Transverse colon (tissue), 4 donors: ENCODE measurements at regions not wholly inside any gene's neighbourhood (a gene's known extent, or its start where the extent isn't known, plus 50 kb on each side); places are given as distances from the start of the nearest gene placed in this dataset.
A peak's percentile ranks its signal among the peaks of the same experiment; 100 is the strongest.

ENCODE experiments used
- DNase-seq: peaks from one replicate; pipeline ENCODE4 v3.0.0-alpha.2; 2019
- H3K27ac ChIP-seq, 4 donors: fragments of 200-600 bp; sonication (generic); 2 replicates each; pipeline ENCODE4 v1.5.1; 2016 to 2018; ENCODE audit warnings: inconsistent platforms in 4 of 4
- H3K27me3 ChIP-seq: fragments of 200-600 bp; sonication (generic); 2 replicates; pipeline ENCODE4 v1.5.1; 2017; ENCODE audit warnings: inconsistent platforms
- H3K36me3 ChIP-seq, 4 donors: fragments of 200-600 bp; sonication (generic); 2 replicates each; pipeline ENCODE4 v1.5.1; 2017 to 2019; ENCODE audit warnings: inconsistent platforms in 4 of 4
- H3K4me1 ChIP-seq, 4 donors: fragments of 200-600 bp; sonication (generic); 2 replicates each; pipeline ENCODE4 v1.5.1; 2017 to 2020; ENCODE audit warnings: inconsistent platforms in 4 of 4
- H3K4me3 ChIP-seq, 4 donors: fragments of 200-600 bp; sonication (generic); 1 replicate in 1 of 4; 2 replicates in 3 of 4; pipeline versions ENCODE4 v1.5.1 to v1.6.1; 2017 to 2019; ENCODE audit warnings: inconsistent platforms in 4 of 4
- H3K9me3 ChIP-seq, 2 donors: fragments of 200-600 bp; sonication (generic); 2 replicates each; pipeline ENCODE4 v1.5.1; 2017 to 2019; ENCODE audit warnings: inconsistent platforms in 2 of 2
- EP300 ChIP-seq: sonication (generic); formaldehyde crosslinking; IDR thresholded peaks from one replicate; pipeline ENCODE4 v1.6.1; 2017; ENCODE audit warnings: antibody characterized with exemption, low read depth
- POLR2A ChIP-seq: fragments of 450-650 bp; IDR thresholded peaks from one replicate; pipeline ENCODE4 v1.6.1; 2016; ENCODE audit warnings: antibody characterized with exemption, mild to moderate bottlenecking, moderate library complexity
- POLR2AphosphoS5 ChIP-seq, 3 donors: sonication (generic); formaldehyde crosslinking; IDR thresholded peaks; one replicate each; pipeline ENCODE4 v1.6.1; 2016; ENCODE audit warnings: antibody characterized with exemption in 3 of 3
- WGBS, 2 donors: methylation state at CpG; one replicate each; pipeline ENCODE4 v1.1.5; 2018; ENCODE audit warnings: low coverage in 1 of 2; 5-methylcytosine and 5-hydroxymethylcytosine counted together
- in situ Hi-C, 4 donors: fragments of 200-750 bp; cut with MboI; loops; one replicate each; pipeline versions ENCODE4 v1.15.0 to v1.15.1; 2017; ENCODE audit warnings: low sequenced_read_pairs in 3 of 4, low pct_ligation_motif_present in 1 of 4, low pct_unique_long_range_greater_than_20kb in 1 of 4
- intact Hi-C: fragments of 100-400 bp; cut with DNase I; formaldehyde crosslinking; loops from one replicate; pipeline ENCODE4 v1.15.1; 2023; ENCODE audit warnings: low total_unique reads
- TF ChIP-seq, protein P1 (sequence below), 5 experiments: fragments of 200-600 bp in 3 of 5; fragments of 450-650 bp in 2 of 5; sonication (generic) in 3 of 5; IDR thresholded peaks; 1 replicate in 2 of 5; 2 replicates in 3 of 5; pipeline ENCODE4 v1.5.1; 2016 to 2017; ENCODE audit warnings: antibody characterized with exemption in 5 of 5, inconsistent platforms in 3 of 5, mild to moderate bottlenecking in 2 of 5, moderate library complexity in 1 of 5

DNA sequence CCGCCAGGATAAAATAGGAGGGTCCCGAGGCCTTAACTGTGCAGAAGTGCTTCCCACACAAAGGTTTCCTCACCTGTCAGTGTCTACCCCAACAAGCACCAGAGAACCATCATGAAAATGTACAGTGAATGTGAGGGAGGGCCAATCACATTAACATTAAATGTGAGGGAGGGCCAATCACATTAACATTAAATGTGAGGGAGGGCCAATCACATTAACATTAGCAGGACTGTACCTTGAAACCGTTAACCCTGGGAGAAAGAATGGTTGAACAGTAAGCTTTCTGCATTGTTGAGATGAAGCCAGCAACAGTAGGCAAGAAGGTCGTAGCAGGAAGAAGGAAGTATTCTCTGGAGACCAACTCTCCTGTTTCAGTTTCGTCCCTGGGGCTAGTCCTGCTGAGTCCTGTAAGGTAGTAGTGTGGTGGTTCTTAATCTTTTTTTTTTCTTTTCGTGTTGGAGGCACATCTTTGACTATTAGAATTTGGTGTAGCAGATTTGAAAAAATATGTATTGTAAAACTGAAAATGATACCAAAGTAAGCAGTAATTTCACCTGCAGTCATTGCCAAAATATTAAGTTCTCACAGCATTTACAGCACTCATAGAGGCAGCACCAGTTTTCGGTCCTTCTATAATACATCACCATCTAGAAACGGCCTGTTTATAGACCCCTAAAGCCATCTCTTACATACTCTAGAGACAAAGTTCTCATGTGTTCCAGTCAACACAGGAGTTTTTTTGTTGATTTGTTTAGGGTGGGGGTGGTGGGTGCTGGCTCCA is 98.6 kb upstream of the PPP2R5A start:
- H3K36me3 ChIP-seq: no peaks in the 10 kb centered on the region
- no peak overlapping the region for H3K4me3 ChIP-seq
- peaks cover 0 to 19% (median 3%) of the 10 kb centered on the region in 4 donors for H3K4me1 ChIP-seq
- intact Hi-C loops (no loop called here), in situ Hi-C loops (no loop called here)
- peak; percentile 30 for DNase-seq
- no peaks in the 10 kb centered on the region for H3K27me3 ChIP-seq
- TF ChIP-seq POLR2AphosphoS5 (IDR thresholded peaks at IDR 0.05): no peak
- TF ChIP-seq, protein P1, sequence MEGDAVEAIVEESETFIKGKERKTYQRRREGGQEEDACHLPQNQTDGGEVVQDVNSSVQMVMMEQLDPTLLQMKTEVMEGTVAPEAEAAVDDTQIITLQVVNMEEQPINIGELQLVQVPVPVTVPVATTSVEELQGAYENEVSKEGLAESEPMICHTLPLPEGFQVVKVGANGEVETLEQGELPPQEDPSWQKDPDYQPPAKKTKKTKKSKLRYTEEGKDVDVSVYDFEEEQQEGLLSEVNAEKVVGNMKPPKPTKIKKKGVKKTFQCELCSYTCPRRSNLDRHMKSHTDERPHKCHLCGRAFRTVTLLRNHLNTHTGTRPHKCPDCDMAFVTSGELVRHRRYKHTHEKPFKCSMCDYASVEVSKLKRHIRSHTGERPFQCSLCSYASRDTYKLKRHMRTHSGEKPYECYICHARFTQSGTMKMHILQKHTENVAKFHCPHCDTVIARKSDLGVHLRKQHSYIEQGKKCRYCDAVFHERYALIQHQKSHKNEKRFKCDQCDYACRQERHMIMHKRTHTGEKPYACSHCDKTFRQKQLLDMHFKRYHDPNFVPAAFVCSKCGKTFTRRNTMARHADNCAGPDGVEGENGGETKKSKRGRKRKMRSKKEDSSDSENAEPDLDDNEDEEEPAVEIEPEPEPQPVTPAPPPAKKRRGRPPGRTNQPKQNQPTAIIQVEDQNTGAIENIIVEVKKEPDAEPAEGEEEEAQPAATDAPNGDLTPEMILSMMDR (IDR thresholded peaks at IDR 0.05): no peak
- no peak for TF ChIP-seq POLR2A
- TF ChIP-seq EP300: no peak
- 50 to 52% methylated on average over 8 of the region's 8 CpGs for WGBS, 2 donors
- peak overlapping the region in 2 of 4 donors; percentile 48 to 55 for H3K27ac ChIP-seq
- H3K9me3 ChIP-seq: no peaks in the 10 kb centered on the region

DNA sequence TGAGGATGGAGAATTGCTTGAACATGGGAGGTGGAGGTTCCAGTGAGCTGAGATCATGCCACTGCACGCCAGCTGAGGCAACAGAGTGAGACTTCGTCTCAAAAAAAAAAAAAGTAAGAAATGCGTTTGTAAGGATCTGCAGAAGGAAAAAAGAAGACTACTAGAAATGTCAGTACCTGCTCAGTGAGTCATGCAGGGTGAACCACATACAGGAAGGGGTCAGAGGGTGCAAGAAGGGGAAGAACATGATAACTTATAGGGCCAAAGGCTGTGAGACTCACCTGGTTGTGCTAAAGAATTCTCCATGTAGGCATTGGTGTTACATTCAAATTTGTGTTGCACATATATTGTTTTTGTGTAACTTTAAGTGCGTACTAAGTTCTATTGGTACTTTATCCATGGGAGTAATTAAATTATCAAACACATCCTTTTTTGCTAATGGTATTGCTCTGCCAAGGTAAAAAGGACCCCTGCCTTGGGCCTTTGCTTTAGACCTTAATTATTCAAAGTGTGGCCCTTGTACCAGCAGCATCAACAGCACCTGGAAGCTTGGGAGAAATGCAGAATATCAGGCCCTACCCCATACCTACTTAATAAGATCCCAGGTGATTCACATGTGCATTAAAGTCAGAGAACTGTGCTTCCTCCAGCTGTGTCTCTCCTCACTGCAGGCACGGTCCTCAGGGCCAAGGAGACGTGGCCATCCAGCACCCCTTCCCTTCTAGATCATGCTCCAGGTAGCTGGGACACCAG is 96.4 kb upstream of the PPP2R5A start:
- Histone ChIP-seq H3K36me3 (no peaks in the 10 kb centered on the region), H3K4me1 (peaks cover 0 to 14% (median 0%) of the 10 kb centered on the region in 4 donors), H3K27me3 (no peaks in the 10 kb centered on the region), H3K9me3 (no peaks in the 10 kb centered on the region), H3K27ac (no peak overlapping the region), H3K4me3 (no peak overlapping the region)
- in situ Hi-C loops (no loop called here), intact Hi-C loops (no loop called here)
- TF ChIP-seq POLR2AphosphoS5 (IDR thresholded peaks at IDR 0.05): no peak
- no peak for DNase-seq
- WGBS, 2 donors: 85 to 91% methylated on average over 3 to 6 of the region's 6 CpGs

DNA sequence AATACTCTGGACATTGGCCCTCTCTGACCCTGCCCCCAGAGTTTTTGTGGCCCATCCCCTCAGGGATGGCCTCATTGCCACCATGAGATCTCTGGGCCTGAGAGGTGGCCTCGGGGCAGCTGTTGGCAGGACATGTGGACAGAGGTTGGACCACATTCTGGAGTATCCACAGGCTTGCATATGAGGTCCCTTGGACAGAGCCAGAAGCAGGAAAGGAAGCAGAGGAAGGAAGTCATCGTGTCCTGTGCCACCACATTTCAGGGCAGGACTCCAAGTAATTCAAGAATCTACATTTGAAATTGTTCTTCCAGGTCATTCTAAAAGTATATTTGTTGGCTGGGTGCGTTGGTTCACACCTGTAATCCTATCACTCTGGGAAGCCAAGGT is 95.9 kb upstream of the PPP2R5A start:
- in situ Hi-C loops (no loop called here), intact Hi-C loops (no loop called here)
- no peaks in the 10 kb centered on the region for H3K9me3 ChIP-seq
- H3K27ac ChIP-seq: no peak overlapping the region
- H3K27me3 ChIP-seq: no peaks in the 10 kb centered on the region
- H3K4me1 ChIP-seq: peaks cover 0 to 14% (median 0%) of the 10 kb centered on the region in 4 donors
- DNase-seq: no peak
- H3K36me3 ChIP-seq: no peaks in the 10 kb centered on the region
- no peak overlapping the region for H3K4me3 ChIP-seq
- WGBS, 2 donors: 83% methylated on average over 3 of the region's 3 CpGs; no CpG with 5 or more reads in 1 of the 2 donors
- TF ChIP-seq POLR2A (no peak), EP300 (no peak), POLR2AphosphoS5 (IDR thresholded peaks at IDR 0.05) (no peak)
- TF ChIP-seq, protein P1 (IDR thresholded peaks at IDR 0.05): no peak

DNA sequence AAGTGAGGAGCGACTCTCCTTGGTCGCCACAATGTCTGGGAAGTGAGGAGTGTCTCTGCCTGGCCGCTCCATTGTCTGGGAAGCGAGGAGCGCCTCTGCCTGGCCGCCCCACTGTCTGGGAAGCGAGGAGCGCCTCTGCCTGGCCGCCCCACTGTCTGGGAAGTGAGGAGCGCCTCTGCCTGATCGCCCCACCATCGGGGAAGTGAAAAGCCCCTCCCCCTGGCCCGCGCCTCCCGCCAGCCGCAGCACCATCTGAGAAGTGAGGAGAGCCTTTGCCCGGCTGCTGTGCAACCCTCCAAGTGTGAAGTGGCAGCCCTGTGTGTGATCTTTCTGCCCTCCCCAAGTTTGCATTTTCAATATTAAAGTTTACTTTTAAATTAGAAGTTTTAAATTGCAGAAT is 95.0 kb upstream of the PPP2R5A start:
- H3K27me3 ChIP-seq: no peaks in the 10 kb centered on the region
- no peaks in the 10 kb centered on the region for H3K9me3 ChIP-seq
- no peak overlapping the region for H3K27ac ChIP-seq
- no peak for DNase-seq
- no peaks in the 10 kb centered on the region for H3K36me3 ChIP-seq
- intact Hi-C loops: no loop called here
- TF ChIP-seq EP300 (no peak), POLR2AphosphoS5 (IDR thresholded peaks at IDR 0.05) (no peak), POLR2A (no peak)
- TF ChIP-seq, protein P1 (IDR thresholded peaks at IDR 0.05): no peak
- no peak overlapping the region for H3K4me3 ChIP-seq
- peaks cover 0 to 14% (median 0%) of the 10 kb centered on the region in 4 donors for H3K4me1 ChIP-seq
- WGBS, 2 donors: 95% methylated on average over 17 of the region's 17 CpGs; no CpG with 5 or more reads in 1 of the 2 donors
- in situ Hi-C loops: no loop called here
